ENCODE measurements at regions not wholly inside any gene's neighbourhood (a gene's known extent, or its start where the extent isn't known, plus 50 kb on each side); places are given as distances from the start of the nearest gene placed in this dataset.

- TF ChIP-seq, protein P1, sequence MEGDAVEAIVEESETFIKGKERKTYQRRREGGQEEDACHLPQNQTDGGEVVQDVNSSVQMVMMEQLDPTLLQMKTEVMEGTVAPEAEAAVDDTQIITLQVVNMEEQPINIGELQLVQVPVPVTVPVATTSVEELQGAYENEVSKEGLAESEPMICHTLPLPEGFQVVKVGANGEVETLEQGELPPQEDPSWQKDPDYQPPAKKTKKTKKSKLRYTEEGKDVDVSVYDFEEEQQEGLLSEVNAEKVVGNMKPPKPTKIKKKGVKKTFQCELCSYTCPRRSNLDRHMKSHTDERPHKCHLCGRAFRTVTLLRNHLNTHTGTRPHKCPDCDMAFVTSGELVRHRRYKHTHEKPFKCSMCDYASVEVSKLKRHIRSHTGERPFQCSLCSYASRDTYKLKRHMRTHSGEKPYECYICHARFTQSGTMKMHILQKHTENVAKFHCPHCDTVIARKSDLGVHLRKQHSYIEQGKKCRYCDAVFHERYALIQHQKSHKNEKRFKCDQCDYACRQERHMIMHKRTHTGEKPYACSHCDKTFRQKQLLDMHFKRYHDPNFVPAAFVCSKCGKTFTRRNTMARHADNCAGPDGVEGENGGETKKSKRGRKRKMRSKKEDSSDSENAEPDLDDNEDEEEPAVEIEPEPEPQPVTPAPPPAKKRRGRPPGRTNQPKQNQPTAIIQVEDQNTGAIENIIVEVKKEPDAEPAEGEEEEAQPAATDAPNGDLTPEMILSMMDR (IDR thresholded peaks at IDR 0.05) = no peak
- TF ChIP-seq EZH2 (IDR thresholded peaks at IDR 0.05; ENCODE audit: borderline replicate concordance, insufficient read depth, low read depth, low read length, poor library complexity, severe bottlenecking) = no peak
These were observed 199.9 kb upstream of the TMEFF2 start for GRCh38 chr2:192394605-192395004.

Data from B cell (primary cell).